ENCODE measurements at regions not wholly inside any gene's neighbourhood (a gene's known extent, or its start where the extent isn't known, plus 50 kb on each side); places are given as distances from the start of the nearest gene placed in this dataset.

DNA sequence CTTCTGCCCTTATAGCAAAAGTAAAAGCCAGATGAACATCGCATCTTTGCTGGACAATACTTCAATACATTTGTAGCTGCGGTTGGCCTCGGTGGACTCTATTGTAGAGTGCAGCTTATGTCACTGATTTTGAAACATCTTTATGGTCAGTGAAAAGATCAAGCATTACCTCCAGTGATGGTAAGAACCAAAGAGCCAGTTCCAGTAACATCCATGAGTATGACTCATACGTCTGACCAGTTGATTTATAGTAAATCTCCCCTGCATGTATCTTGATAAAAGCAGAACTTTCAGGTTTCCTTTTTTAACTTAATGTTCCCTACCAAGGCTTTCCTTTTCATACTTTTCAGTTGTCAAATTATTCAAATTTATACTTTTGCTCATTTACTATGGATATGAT lies 119.2 kb upstream of the HNRNPA3 start:
- TF ChIP-seq, protein P1, sequence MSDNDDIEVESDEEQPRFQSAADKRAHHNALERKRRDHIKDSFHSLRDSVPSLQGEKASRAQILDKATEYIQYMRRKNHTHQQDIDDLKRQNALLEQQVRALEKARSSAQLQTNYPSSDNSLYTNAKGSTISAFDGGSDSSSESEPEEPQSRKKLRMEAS (IDR thresholded peaks at IDR 0.05): no peak
- TF ChIP-seq, protein P2, sequence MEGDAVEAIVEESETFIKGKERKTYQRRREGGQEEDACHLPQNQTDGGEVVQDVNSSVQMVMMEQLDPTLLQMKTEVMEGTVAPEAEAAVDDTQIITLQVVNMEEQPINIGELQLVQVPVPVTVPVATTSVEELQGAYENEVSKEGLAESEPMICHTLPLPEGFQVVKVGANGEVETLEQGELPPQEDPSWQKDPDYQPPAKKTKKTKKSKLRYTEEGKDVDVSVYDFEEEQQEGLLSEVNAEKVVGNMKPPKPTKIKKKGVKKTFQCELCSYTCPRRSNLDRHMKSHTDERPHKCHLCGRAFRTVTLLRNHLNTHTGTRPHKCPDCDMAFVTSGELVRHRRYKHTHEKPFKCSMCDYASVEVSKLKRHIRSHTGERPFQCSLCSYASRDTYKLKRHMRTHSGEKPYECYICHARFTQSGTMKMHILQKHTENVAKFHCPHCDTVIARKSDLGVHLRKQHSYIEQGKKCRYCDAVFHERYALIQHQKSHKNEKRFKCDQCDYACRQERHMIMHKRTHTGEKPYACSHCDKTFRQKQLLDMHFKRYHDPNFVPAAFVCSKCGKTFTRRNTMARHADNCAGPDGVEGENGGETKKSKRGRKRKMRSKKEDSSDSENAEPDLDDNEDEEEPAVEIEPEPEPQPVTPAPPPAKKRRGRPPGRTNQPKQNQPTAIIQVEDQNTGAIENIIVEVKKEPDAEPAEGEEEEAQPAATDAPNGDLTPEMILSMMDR (IDR thresholded peaks at IDR 0.05; ENCODE audit: low read depth, low read length, missing input control): no peak
- TF ChIP-seq RAD21 (IDR thresholded peaks at IDR 0.05) (no peak), NR2F2 (IDR thresholded peaks at IDR 0.05) (no peak), JUND (IDR thresholded peaks at IDR 0.05) (no peak)
- TF ChIP-seq, protein P3, sequence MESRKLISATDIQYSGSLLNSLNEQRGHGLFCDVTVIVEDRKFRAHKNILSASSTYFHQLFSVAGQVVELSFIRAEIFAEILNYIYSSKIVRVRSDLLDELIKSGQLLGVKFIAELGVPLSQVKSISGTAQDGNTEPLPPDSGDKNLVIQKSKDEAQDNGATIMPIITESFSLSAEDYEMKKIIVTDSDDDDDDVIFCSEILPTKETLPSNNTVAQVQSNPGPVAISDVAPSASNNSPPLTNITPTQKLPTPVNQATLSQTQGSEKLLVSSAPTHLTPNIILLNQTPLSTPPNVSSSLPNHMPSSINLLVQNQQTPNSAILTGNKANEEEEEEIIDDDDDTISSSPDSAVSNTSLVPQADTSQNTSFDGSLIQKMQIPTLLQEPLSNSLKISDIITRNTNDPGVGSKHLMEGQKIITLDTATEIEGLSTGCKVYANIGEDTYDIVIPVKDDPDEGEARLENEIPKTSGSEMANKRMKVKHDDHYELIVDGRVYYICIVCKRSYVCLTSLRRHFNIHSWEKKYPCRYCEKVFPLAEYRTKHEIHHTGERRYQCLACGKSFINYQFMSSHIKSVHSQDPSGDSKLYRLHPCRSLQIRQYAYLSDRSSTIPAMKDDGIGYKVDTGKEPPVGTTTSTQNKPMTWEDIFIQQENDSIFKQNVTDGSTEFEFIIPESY (IDR thresholded peaks at IDR 0.05): no peak
- TF ChIP-seq, protein P4, sequence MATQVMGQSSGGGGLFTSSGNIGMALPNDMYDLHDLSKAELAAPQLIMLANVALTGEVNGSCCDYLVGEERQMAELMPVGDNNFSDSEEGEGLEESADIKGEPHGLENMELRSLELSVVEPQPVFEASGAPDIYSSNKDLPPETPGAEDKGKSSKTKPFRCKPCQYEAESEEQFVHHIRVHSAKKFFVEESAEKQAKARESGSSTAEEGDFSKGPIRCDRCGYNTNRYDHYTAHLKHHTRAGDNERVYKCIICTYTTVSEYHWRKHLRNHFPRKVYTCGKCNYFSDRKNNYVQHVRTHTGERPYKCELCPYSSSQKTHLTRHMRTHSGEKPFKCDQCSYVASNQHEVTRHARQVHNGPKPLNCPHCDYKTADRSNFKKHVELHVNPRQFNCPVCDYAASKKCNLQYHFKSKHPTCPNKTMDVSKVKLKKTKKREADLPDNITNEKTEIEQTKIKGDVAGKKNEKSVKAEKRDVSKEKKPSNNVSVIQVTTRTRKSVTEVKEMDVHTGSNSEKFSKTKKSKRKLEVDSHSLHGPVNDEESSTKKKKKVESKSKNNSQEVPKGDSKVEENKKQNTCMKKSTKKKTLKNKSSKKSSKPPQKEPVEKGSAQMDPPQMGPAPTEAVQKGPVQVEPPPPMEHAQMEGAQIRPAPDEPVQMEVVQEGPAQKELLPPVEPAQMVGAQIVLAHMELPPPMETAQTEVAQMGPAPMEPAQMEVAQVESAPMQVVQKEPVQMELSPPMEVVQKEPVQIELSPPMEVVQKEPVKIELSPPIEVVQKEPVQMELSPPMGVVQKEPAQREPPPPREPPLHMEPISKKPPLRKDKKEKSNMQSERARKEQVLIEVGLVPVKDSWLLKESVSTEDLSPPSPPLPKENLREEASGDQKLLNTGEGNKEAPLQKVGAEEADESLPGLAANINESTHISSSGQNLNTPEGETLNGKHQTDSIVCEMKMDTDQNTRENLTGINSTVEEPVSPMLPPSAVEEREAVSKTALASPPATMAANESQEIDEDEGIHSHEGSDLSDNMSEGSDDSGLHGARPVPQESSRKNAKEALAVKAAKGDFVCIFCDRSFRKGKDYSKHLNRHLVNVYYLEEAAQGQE (IDR thresholded peaks at IDR 0.05): no peak
